GM18870 (cell line): ENCODE measurements at regions not wholly inside any gene's neighbourhood (a gene's known extent, or its start where the extent isn't known, plus 50 kb on each side); places are given as distances from the start of the nearest gene placed in this dataset.

ENCODE experiments used
- ATAC-seq: cut with Tn5 transposase; IDR thresholded peaks from one replicate; pipeline ENCODE4 v1.9.1; 2021; ENCODE audit warnings: moderate library complexity; ENCODE audit not compliant: unreplicated experiment

- ATAC-seq = no peak
Observed at GRCh38 chr10:21327289-21327993, 198.0 kb downstream of the SKIDA1 start.

DNA sequence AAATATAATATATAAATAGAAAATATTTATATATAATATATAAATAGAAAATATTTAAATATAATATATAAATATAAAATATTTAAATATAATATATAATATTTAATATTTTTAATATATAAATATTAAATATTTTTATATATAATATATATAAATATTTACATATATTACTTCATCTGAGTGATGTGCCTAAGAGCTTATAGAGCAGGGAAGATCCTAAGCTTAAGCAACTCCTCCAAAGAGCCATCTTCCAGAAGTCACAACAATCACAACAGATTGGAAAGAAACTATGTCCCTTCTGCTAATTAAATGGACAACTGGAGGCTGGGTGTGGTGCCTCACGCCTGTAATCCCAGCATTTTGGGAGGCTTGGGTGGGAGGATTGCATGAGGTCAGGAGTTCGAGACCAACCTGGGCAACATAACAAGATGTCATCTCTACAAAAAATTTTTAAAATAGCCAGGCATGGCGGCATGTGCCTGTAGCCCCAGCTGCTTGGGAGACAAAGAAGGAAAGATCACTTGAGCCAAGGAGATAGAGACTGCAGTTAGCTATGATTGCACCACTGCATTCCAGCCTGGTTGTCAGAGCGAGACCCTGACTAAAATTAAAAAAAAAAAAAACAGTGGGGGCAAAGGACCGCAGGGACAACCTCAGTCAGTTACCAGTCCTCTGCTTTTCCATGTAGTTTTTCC lies 198.7 kb downstream of the SKIDA1 start:
- no peak for ATAC-seq

- ATAC-seq = no peak
Observed at GRCh38 chr10:21318540-21319167, 206.8 kb downstream of the SKIDA1 start.

DNA sequence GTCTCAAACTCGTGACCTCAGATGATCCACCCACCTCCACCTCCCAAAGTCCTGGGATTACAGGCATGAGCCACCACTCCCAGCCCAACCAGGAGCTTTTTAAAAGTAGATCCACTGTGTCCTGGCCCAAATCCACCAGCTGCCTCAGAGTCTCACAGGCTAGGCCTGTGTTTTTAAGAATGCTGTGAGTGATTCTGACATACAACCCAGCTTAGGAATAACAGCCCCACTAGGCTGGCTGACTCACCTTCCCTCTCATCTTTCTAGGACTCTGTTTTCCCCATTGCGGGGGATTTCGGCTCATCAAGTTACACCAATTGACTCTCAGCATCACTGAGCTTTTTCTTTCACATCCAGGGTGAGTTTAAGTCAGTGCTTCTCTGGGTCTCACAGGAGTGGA lies 207.6 kb downstream of the SKIDA1 start:
- ATAC-seq = no peak

DNA sequence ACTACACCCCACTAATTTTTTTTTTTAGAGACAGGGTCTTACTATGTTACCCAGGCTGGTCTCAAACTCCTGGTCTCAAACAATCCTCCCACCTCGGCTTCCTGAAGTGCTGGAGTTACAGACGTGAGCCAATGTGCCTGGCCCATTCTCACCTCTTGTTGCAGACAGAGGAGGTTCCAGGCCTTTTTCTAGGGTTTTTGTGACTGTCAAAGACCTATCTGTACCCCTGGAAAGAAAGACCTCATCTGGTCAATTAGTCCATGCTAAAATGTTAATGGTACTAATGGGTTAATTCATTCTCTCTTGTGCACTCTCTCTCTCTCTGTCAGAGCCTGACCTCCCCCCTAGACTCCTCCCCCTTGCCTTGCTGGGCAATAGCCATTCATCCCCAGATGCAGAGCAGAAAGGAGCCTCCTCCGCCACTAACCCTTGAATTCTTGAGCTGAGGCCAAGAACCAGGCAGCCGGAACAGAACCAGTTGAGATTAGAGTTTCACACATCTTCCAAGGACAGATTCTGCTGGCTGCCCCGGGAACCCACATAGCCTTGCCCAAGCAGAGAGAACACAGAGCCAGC lies 209.7 kb downstream of the SKIDA1 start:
- no peak for ATAC-seq

- no peak for ATAC-seq
Observed at GRCh38 chr10:21314906-21315644, 210.4 kb downstream of the SKIDA1 start.

GRCh38 chr10:21314111-21314626 lies 211.3 kb downstream of the SKIDA1 start:
- ATAC-seq = no peak

DNA sequence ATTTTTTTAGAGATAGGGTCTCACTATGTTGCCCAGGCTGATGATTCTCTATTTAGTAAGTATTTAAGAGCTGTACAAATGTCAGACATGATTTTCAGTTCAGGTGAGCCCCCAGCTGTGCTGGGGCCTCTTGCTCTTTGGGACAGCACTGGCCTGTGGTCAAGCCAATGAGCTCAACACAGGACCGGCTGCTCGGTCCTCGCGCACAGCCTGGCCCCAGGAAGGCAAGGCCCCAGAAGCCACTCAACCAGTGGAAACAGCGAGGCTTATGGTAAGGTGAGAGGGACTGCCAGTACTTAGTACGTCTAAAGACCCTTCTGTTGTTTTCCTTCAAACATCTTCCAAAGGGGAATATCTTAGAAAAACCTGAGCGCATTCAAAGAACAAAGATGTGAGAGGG lies 211.8 kb downstream of the SKIDA1 start:
- ATAC-seq = no peak

- ATAC-seq = no peak
Observed at GRCh38 chr10:21311426-21311825, 214.1 kb downstream of the SKIDA1 start.

GRCh38 chr10:21309427-21309826 lies 216.1 kb downstream of the SKIDA1 start:
- ATAC-seq = no peak

DNA sequence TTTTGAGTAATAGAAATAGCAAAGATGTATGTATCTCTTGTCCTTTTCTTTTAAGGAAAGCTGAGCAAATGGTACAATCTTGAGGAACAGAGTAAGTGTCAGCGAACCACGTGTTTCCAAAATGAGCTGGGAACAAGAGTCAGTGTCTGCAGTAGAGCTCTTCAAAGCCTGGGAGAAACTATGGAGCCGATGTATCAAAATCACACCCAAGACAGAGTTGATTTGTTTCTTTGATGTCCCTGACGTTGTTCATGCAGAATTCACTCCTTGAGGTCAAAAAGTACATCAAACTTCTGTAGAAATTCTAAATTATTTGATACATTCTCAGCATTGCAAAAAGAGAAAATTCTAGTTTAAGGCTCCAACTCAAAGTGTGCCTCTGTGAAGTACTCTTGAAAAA lies 216.5 kb downstream of the SKIDA1 start:
- ATAC-seq = no peak

GRCh38 chr10:21308018-21308417 lies 217.5 kb downstream of the SKIDA1 start:
- no peak for ATAC-seq

- no peak for ATAC-seq
Observed at GRCh38 chr10:21304608-21305007, 220.9 kb downstream of the SKIDA1 start.

- no peak for ATAC-seq
Observed at GRCh38 chr10:21304198-21304597, 221.3 kb downstream of the SKIDA1 start.

DNA sequence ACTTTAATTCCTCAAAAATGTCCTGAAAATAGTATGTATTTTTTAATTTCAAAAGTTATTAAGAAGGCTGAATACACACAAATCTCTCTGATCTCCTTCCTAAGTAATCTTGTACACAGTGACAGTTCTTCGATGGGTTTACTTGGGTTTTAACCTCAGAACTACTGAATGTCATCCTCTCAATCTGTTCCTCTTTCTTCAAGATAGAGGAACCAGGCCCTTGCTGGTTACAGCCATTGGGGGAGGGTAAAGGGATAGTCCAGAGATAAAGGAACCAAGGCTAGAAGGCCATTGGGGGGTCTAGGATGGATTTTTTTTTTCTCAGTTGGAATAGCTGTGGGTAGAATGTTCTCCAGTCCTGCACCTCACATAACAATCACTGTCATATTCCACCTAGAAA lies 224.9 kb downstream of the SKIDA1 start:
- ATAC-seq = no peak

- no peak for ATAC-seq
Observed at GRCh38 chr10:21299330-21299729, 226.2 kb downstream of the SKIDA1 start.

GRCh38 chr10:21298701-21299100 lies 226.8 kb downstream of the SKIDA1 start:
- ATAC-seq = no peak

DNA sequence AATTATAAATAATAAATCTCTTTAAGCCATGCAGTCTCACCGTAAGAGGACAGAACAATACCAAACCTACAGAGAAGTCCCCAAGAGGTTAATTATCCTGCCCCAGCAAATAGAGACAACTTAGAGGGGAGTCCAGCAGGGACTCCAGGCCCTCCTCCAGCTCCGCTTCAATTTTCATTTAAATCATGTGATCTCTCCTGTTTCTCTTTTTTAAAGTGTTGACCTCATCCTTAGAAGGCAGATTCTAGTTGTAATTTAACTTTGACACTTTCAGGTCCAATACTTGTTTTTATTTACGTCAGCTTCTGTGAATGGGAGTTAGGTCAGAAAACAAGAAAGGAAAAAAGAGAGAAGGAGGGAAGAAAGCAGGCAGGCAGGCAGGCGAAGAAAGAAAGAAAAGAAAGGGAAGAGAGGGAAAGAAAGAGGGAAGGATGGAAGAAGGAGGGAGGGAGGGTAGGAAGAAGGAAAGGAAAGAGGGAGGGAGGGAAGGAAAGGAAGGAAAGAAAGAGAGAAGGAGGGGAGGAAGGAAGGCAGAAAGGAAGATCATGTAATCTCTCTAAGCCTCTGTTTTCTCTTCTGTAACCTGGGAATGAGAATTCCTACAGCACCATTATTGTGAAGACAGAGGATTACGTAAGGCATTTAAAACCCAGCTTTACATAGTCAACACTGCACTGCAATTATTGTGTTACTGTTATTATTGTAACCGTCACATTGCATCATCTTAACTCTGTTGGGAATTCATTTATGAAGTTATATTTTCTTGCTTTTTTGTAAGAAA lies 227.7 kb downstream of the SKIDA1 start:
- ATAC-seq = no peak

DNA sequence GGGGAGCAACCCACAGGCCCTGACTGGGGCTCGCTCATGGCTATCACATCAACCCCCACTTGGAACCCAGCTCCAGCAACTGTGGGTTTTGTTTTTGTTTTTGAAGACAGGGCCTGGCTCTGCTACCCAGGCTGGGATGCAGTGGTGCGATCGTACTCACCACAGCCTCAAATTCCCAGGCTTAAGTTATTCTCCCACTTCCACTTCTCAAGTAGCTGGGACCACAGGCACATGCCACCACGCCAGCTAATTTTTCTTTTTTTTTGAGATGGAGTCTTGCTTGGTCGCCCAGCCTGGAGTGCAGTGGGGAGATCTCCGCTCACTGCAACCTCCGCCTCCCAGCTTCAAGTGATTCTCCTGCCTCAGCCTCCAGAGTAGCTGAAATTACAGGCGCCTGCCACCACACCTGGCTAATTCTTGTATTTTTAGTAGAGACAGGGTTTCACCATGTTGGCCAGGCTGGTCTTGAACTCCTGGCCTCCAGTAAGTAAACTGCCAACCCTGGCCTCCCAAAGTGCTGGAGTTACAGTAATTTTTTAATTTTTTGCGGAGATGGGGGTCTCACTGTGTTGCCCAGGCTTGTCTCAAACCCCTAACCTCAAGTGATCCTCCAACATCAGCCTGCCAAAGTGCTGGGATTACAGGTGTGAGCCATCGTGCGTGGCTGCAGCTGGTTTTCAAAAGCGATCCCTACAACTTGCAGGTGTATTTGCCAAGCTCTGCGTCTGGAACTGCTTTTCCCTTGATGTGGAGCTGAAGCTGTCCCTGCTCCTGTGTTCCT lies 228.7 kb downstream of the SKIDA1 start:
- no peak for ATAC-seq
